ENCODE measurements at regions not wholly inside any gene's neighbourhood (a gene's known extent, or its start where the extent isn't known, plus 50 kb on each side); places are given as distances from the start of the nearest gene placed in this dataset.
A peak's percentile ranks its signal among the peaks of the same experiment; 100 is the strongest.

DNA sequence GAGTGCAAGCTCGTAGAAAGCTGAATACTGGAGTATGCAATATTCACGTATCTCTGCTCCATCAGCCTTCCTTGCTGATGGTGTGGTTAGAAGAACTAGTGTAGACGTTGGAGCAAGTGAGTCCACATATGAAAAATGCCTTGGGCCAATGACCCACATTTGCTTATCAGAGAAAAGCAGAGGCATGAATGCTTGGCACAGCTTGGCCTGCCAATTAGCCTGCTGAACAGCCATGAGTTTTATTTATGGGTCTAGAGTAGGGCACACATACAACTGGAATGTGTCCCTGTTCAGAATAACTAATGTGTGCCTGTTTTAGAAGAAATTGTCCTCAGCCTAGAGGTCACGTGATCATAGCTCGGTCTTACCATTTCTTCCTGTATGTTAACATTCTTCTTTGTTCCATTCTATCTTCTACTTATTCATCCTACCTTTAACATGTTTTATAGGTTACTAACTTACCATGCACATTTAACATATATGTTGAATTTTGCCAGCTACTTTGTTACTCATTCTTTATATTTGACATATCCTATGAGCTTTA is 432.7 kb upstream of the AADAT start:
- H3K27me3 ChIP-seq = no peaks in the 10 kb centered on the region
- H3K27ac ChIP-seq = no peak overlapping the region
- no peaks in the 10 kb centered on the region for H3K36me3 ChIP-seq
- intact Hi-C loops (cut with DNase I) = no loop called here
- DNase-seq = peak in 1 of 2 donors; percentile 22
- no peak overlapping the region for H3K4me3 ChIP-seq
- TF ChIP-seq, protein P1, sequence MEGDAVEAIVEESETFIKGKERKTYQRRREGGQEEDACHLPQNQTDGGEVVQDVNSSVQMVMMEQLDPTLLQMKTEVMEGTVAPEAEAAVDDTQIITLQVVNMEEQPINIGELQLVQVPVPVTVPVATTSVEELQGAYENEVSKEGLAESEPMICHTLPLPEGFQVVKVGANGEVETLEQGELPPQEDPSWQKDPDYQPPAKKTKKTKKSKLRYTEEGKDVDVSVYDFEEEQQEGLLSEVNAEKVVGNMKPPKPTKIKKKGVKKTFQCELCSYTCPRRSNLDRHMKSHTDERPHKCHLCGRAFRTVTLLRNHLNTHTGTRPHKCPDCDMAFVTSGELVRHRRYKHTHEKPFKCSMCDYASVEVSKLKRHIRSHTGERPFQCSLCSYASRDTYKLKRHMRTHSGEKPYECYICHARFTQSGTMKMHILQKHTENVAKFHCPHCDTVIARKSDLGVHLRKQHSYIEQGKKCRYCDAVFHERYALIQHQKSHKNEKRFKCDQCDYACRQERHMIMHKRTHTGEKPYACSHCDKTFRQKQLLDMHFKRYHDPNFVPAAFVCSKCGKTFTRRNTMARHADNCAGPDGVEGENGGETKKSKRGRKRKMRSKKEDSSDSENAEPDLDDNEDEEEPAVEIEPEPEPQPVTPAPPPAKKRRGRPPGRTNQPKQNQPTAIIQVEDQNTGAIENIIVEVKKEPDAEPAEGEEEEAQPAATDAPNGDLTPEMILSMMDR (IDR thresholded peaks at IDR 0.05) = no peak
- WGBS, 2 donors = 68 to 83% methylated on average over 5 of the region's 5 CpGs
- ATAC-seq = peak; percentile 67 to 91 (median 72)
- H3K4me1 ChIP-seq = no peaks in the 10 kb centered on the region
- H3K9me3 ChIP-seq = peaks cover 0 to 4% (median 0%) of the 10 kb centered on the region in 11 donors

DNA sequence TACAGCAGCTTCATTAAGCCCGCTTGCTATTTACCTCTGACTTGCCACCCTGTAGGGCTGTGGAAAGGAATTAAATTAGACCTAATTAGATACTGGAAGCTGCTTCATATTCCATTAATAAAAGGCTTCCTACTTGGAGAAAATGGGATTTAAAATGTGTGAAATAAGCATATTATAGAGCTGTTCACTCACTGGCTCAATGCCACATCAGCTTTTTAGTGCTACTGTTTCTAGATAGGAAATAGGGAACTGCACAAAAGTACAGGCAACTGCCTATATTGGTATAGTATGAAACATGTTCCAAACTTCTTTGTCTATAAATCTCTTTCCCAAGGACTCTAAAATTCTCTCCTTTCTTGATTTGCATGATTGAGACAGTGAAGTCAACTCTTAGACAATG is 407.9 kb upstream of the AADAT start:
- Histone ChIP-seq H3K9me3 (peaks cover 0 to 17% (median 0%) of the 10 kb centered on the region in 11 donors), H3K27me3 (no peaks in the 10 kb centered on the region), H3K4me1 (no peaks in the 10 kb centered on the region), H3K4me3 (no peak overlapping the region), H3K27ac (no peak overlapping the region), H3K36me3 (no peaks in the 10 kb centered on the region)
- ATAC-seq (no peak), DNase-seq (no peak)
- intact Hi-C loops (cut with DNase I) = loop anchor here in 1 of 10 donors (5.0 kb wide), 1 partner anchor 1765 kb away; no protein-coding TSS in a partner anchor
- 75 to 84% methylated on average over 1 of the region's 1 CpG for WGBS, 2 donors
- TF ChIP-seq, protein P1 (IDR thresholded peaks at IDR 0.05) = no peak

DNA sequence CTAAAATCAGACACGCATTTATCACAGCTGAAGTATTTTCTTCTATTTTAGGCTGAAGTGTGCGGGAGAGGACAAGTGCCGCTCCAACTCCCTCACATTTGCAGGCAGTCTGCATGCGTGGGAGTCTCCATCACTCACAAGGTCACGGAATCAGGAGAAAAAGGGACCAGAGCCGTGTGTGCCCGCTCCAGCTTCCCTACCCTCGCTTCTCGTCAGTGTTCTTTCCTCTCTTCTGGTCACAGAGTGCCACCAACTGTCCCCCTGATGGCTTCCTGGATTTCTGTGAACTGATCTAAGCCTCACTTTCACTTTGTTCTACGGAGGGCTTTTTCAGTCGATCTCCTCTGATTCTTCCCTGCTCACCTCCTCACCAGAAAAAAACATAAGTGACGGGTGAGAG is 407.4 kb upstream of the AADAT start:
- ATAC-seq (no peak), DNase-seq (no peak)
- 46 to 48% methylated on average over 12 of the region's 12 CpGs for WGBS, 2 donors

DNA sequence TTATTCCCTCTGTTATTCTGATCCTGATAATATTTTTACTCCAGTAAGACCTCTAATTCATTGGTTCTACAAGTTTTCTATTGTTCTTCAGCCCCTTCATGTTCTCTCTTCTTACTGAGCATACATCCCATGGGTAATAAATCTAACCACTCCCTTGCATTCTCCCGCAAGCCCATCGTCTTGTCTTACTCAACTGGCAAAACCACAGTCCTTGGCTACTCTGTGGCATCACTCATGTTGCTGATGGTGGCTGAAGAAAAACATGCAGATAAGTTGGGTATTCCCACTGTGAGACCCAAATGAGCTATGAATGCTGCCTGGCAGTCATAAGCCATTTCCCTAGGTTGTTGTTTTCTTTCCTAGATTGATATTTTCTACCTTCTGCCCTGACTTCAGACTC is 402.2 kb upstream of the AADAT start:
- WGBS, 2 donors = 60 to 68% methylated on average over 2 of the region's 2 CpGs
- intact Hi-C loops (cut with DNase I) = no loop called here
- H3K4me3 ChIP-seq = no peak overlapping the region
- peaks cover 0 to 17% (median 0%) of the 10 kb centered on the region in 11 donors for H3K9me3 ChIP-seq
- no peaks in the 10 kb centered on the region for H3K27me3 ChIP-seq
- no peak overlapping the region for H3K27ac ChIP-seq
- ATAC-seq (no peak), DNase-seq (no peak)
- no peaks in the 10 kb centered on the region for H3K4me1 ChIP-seq
- TF ChIP-seq, protein P1 (IDR thresholded peaks at IDR 0.05) = no peak
- no peaks in the 10 kb centered on the region for H3K36me3 ChIP-seq

More for the DNA sequence above, 407.4 kb upstream of the AADAT start:
- H3K36me3 ChIP-seq = no peaks in the 10 kb centered on the region
- H3K4me1 ChIP-seq = no peaks in the 10 kb centered on the region
- no peak overlapping the region for H3K27ac ChIP-seq
- no peaks in the 10 kb centered on the region for H3K27me3 ChIP-seq
- intact Hi-C loops (cut with DNase I) = loop anchor here in 1 of 10 donors (5.0 kb wide), 1 partner anchor 1765 kb away; no protein-coding TSS in a partner anchor
- H3K4me3 ChIP-seq = peak overlapping the region in 4 of 10 donors; percentile 17 to 37 (median 26)
- TF ChIP-seq, protein P1 (IDR thresholded peaks at IDR 0.05) = no peak
- peaks cover 0 to 17% (median 0%) of the 10 kb centered on the region in 11 donors for H3K9me3 ChIP-seq

Measured in heart right ventricle (tissue), 16 donors.